HFFc6 (cell line): ENCODE measurements at regions not wholly inside any gene's neighbourhood (a gene's known extent, or its start where the extent isn't known, plus 50 kb on each side); places are given as distances from the start of the nearest gene placed in this dataset.
"Not testable (repeated sequence)": the region's sequence is repeated elsewhere in the genome, so short reads cannot be mapped to it uniquely, and the experiment has no call there.

ENCODE experiments used
- DNase-seq: peaks from one replicate; pipeline ENCODE4 v3.0.0-alpha.2; 2018
- H3K27ac Mint-ChIP-seq: 2 replicates; pipeline ENCODE4 v1.8.0; 2020; ENCODE audit warnings: mild to moderate bottlenecking, mixed read lengths
- H3K27me3 Mint-ChIP-seq: 2 replicates; pipeline ENCODE4 v1.8.0; 2021; ENCODE audit warnings: mild to moderate bottlenecking, moderate library complexity, mixed read lengths; ENCODE audit not compliant: insufficient read depth
- H3K36me3 Mint-ChIP-seq: 2 replicates; pipeline ENCODE4 v1.8.0; 2021; ENCODE audit warnings: low read depth, mixed read lengths
- H3K4me1 Mint-ChIP-seq: 2 replicates; pipeline ENCODE4 v1.8.0; 2020; ENCODE audit warnings: low read depth, mixed read lengths
- H3K4me3 Mint-ChIP-seq: 2 replicates; pipeline ENCODE4 v1.8.0; 2020; ENCODE audit warnings: mild to moderate bottlenecking, moderate library complexity, mixed read lengths
- H3K9me3 Mint-ChIP-seq: 2 replicates; pipeline ENCODE4 v1.8.0; 2020; ENCODE audit warnings: mild to moderate bottlenecking, mixed read lengths
- CTCF ChIP-seq: fragments of 200-600 bp; sonication (generic); IDR thresholded peaks from 2 replicates; pipeline ENCODE4 v1.5.0; 2021; ENCODE audit warnings: antibody characterized with exemption, mild to moderate bottlenecking

- Mint-ChIP-seq H3K36me3 (no peaks in the 10 kb centered on the region), H3K9me3 (no peaks in the 10 kb centered on the region), H3K4me1 (peaks cover 18% of the 10 kb centered on the region), H3K4me3 (no peak overlapping the region), H3K27ac (peak overlapping the region; percentile 70), H3K27me3 (no peaks in the 10 kb centered on the region; the same call in 1 of the 2 replicates)
- TF ChIP-seq CTCF = no peak
- DNase-seq = peak; percentile 24
Measured at GRCh38 chr2:242098445-242099128, 229.1 kb downstream of the RTP5 start.

GRCh38 chr2:242103093-242103492, 233.6 kb downstream of the RTP5 start:
- H3K4me1 Mint-ChIP-seq = peaks cover 14% of the 10 kb centered on the region
- not testable (repeated sequence) for H3K27ac Mint-ChIP-seq, DNase-seq, H3K4me3 Mint-ChIP-seq, H3K36me3 Mint-ChIP-seq, H3K9me3 Mint-ChIP-seq, H3K27me3 Mint-ChIP-seq

- H3K36me3 Mint-ChIP-seq, H3K9me3 Mint-ChIP-seq, H3K4me3 Mint-ChIP-seq, H3K4me1 Mint-ChIP-seq, DNase-seq, H3K27me3 Mint-ChIP-seq, H3K27ac Mint-ChIP-seq: not testable (repeated sequence)
Measured at GRCh38 chr2:242104202-242104956, 234.8 kb downstream of the RTP5 start.

GRCh38 chr2:242107065-242107464, 237.5 kb downstream of the RTP5 start:
- H3K4me3 Mint-ChIP-seq, H3K4me1 Mint-ChIP-seq, H3K27me3 Mint-ChIP-seq: not testable (repeated sequence)

GRCh38 chr2:242108797-242109500, 239.4 kb downstream of the RTP5 start:
- not testable (repeated sequence) for H3K27me3 Mint-ChIP-seq, DNase-seq, H3K27ac Mint-ChIP-seq

More at GRCh38 chr2:242107065-242107464, 237.5 kb downstream of the RTP5 start:
- not testable (repeated sequence) for H3K9me3 Mint-ChIP-seq, DNase-seq, H3K36me3 Mint-ChIP-seq, H3K27ac Mint-ChIP-seq

GRCh38 chr2:242109819-242110218, 240.3 kb downstream of the RTP5 start:
- H3K36me3 Mint-ChIP-seq, H3K27ac Mint-ChIP-seq, H3K27me3 Mint-ChIP-seq, H3K4me1 Mint-ChIP-seq, DNase-seq, H3K9me3 Mint-ChIP-seq, H3K4me3 Mint-ChIP-seq: not testable (repeated sequence)

More at GRCh38 chr2:242108797-242109500, 239.4 kb downstream of the RTP5 start:
- not testable (repeated sequence) for H3K9me3 Mint-ChIP-seq, H3K36me3 Mint-ChIP-seq, H3K4me1 Mint-ChIP-seq, H3K4me3 Mint-ChIP-seq

GRCh38 chr2:242111954-242112353, 242.4 kb downstream of the RTP5 start:
- not testable (repeated sequence) for DNase-seq, H3K4me3 Mint-ChIP-seq, H3K9me3 Mint-ChIP-seq, H3K4me1 Mint-ChIP-seq, H3K27ac Mint-ChIP-seq, H3K27me3 Mint-ChIP-seq, H3K36me3 Mint-ChIP-seq

GRCh38 chr2:242113492-242113891, 244.0 kb downstream of the RTP5 start:
- not testable (repeated sequence) for DNase-seq, H3K4me1 Mint-ChIP-seq, H3K4me3 Mint-ChIP-seq, H3K36me3 Mint-ChIP-seq, H3K9me3 Mint-ChIP-seq, H3K27ac Mint-ChIP-seq, H3K27me3 Mint-ChIP-seq

GRCh38 chr2:242116676-242117075, 247.1 kb downstream of the RTP5 start:
- not testable (repeated sequence) for H3K4me3 Mint-ChIP-seq, H3K9me3 Mint-ChIP-seq, DNase-seq, H3K27ac Mint-ChIP-seq, H3K4me1 Mint-ChIP-seq, H3K27me3 Mint-ChIP-seq, H3K36me3 Mint-ChIP-seq

- not testable (repeated sequence) for DNase-seq, H3K4me3 Mint-ChIP-seq, H3K27ac Mint-ChIP-seq, H3K36me3 Mint-ChIP-seq, H3K27me3 Mint-ChIP-seq, H3K4me1 Mint-ChIP-seq, H3K9me3 Mint-ChIP-seq
Measured at GRCh38 chr2:242117305-242117704, 247.8 kb downstream of the RTP5 start.

- H3K9me3 Mint-ChIP-seq, H3K4me1 Mint-ChIP-seq, H3K36me3 Mint-ChIP-seq, H3K4me3 Mint-ChIP-seq, H3K27me3 Mint-ChIP-seq, DNase-seq, H3K27ac Mint-ChIP-seq: not testable (repeated sequence)
Measured at GRCh38 chr2:242119682-242120081, 250.2 kb downstream of the RTP5 start.

- not testable (repeated sequence) for H3K27ac Mint-ChIP-seq, H3K27me3 Mint-ChIP-seq, H3K36me3 Mint-ChIP-seq, H3K4me1 Mint-ChIP-seq, H3K9me3 Mint-ChIP-seq, DNase-seq, H3K4me3 Mint-ChIP-seq
Measured at GRCh38 chr2:242130682-242131081, 261.2 kb downstream of the RTP5 start.

GRCh38 chr2:242159921-242160320, 290.4 kb downstream of the RTP5 start:
- not testable (repeated sequence) for H3K27ac Mint-ChIP-seq, H3K36me3 Mint-ChIP-seq, DNase-seq, H3K4me3 Mint-ChIP-seq, H3K9me3 Mint-ChIP-seq, H3K27me3 Mint-ChIP-seq, H3K4me1 Mint-ChIP-seq
